Naive B cell (primary cell): ENCODE measurements at regions not wholly inside any gene's neighbourhood (a gene's known extent, or its start where the extent isn't known, plus 50 kb on each side); places are given as distances from the start of the nearest gene placed in this dataset.
A peak's percentile ranks its signal among the peaks of the same experiment; 100 is the strongest.

ENCODE experiments used
- ATAC-seq, 2 donors: fragments of 150-1000 bp; cut with Tn5 transposase; 2 replicates each; pipeline ENCODE4 v1.10.0; 2021; ENCODE audit warnings: low read depth in 2 of 2, mild to moderate bottlenecking in 2 of 2, moderate library complexity in 2 of 2
- DNase-seq: peaks from one replicate; pipeline ENCODE4 v3.0.0; 2022
- H3K27ac Mint-ChIP-seq, 6 donors: one replicate each; pipeline ENCODE4 v1.8.0; 2020 to 2022; ENCODE audit warnings: mild to moderate bottlenecking in 6 of 6, mixed read lengths in 6 of 6, moderate library complexity in 5 of 6, inconsistent platforms in 2 of 6
- H3K27me3 Mint-ChIP-seq, 3 donors: one replicate each; pipeline ENCODE4 v1.8.0; 2021 to 2022; ENCODE audit warnings: mixed read lengths in 3 of 3, mild to moderate bottlenecking in 1 of 3
- H3K36me3 Mint-ChIP-seq, 2 donors: one replicate each; pipeline ENCODE4 v1.8.0; 2020 to 2022; ENCODE audit warnings: mixed read lengths in 2 of 2, inconsistent platforms in 1 of 2, mild to moderate bottlenecking in 1 of 2
- H3K4me1 Mint-ChIP-seq, 3 donors: one replicate each; pipeline ENCODE4 v1.8.0; 2020 to 2022; ENCODE audit warnings: mixed read lengths in 3 of 3, inconsistent platforms in 1 of 3, mild to moderate bottlenecking in 1 of 3, moderate library complexity in 1 of 3
- H3K4me3 Mint-ChIP-seq, 8 donors: one replicate each; pipeline ENCODE4 v1.8.0; 2020 to 2022; ENCODE audit warnings: mild to moderate bottlenecking in 8 of 8, mixed read lengths in 8 of 8, moderate library complexity in 8 of 8, inconsistent platforms in 2 of 8
- H3K9me3 Mint-ChIP-seq, 7 donors: one replicate each; pipeline ENCODE4 v1.8.0; 2020 to 2022; ENCODE audit warnings: mixed read lengths in 7 of 7, mild to moderate bottlenecking in 5 of 7, inconsistent platforms in 2 of 7, moderate library complexity in 1 of 7

- H3K27me3 Mint-ChIP-seq = peaks cover 16 to 60% (median 46%) of the 10 kb centered on the region in 3 donors
- H3K4me1 Mint-ChIP-seq = no peaks in the 10 kb centered on the region
- ATAC-seq (no peak), DNase-seq (no peak)
- peaks cover 0 to 6% (median 3%) of the 10 kb centered on the region in 7 donors for H3K9me3 Mint-ChIP-seq
- no peak overlapping the region for H3K4me3 Mint-ChIP-seq
- H3K36me3 Mint-ChIP-seq = no peaks in the 10 kb centered on the region
- H3K27ac Mint-ChIP-seq = no peak overlapping the region
These were observed 92.7 kb upstream of the COG2 start for GRCh38 chr1:230549625-230550024.

GRCh38 chr1:230548997-230549396 lies 93.3 kb upstream of the COG2 start:
- Mint-ChIP-seq H3K4me1 (no peaks in the 10 kb centered on the region), H3K9me3 (peaks cover 0 to 6% (median 3%) of the 10 kb centered on the region in 7 donors), H3K27ac (no peak overlapping the region), H3K36me3 (no peaks in the 10 kb centered on the region), H3K4me3 (no peak overlapping the region), H3K27me3 (peaks cover 16 to 58% (median 45%) of the 10 kb centered on the region in 3 donors)
- ATAC-seq (no peak), DNase-seq (no peak)

- DNase-seq (no peak), ATAC-seq (no peak)
- H3K27ac Mint-ChIP-seq = no peak overlapping the region
- H3K36me3 Mint-ChIP-seq = no peaks in the 10 kb centered on the region
- H3K27me3 Mint-ChIP-seq = peaks cover 12 to 52% (median 40%) of the 10 kb centered on the region in 3 donors
- no peaks in the 10 kb centered on the region for H3K4me1 Mint-ChIP-seq
- peaks cover 0 to 6% (median 3%) of the 10 kb centered on the region in 7 donors for H3K9me3 Mint-ChIP-seq
- H3K4me3 Mint-ChIP-seq = no peak overlapping the region
These were observed 93.9 kb upstream of the COG2 start for GRCh38 chr1:230548357-230548756.

GRCh38 chr1:230545181-230545580 lies 97.1 kb upstream of the COG2 start:
- peaks cover 19 to 31% (median 19%) of the 10 kb centered on the region in 3 donors for H3K27me3 Mint-ChIP-seq

GRCh38 chr1:230544758-230545157 lies 97.5 kb upstream of the COG2 start:
- ATAC-seq (no peak), DNase-seq (no peak)
- H3K27ac Mint-ChIP-seq = no peak overlapping the region
- H3K9me3 Mint-ChIP-seq = no peaks in the 10 kb centered on the region
- H3K27me3 Mint-ChIP-seq = peaks cover 15 to 31% (median 19%) of the 10 kb centered on the region in 3 donors
- no peaks in the 10 kb centered on the region for H3K36me3 Mint-ChIP-seq
- H3K4me3 Mint-ChIP-seq = no peak overlapping the region
- H3K4me1 Mint-ChIP-seq = no peaks in the 10 kb centered on the region

More at GRCh38 chr1:230545181-230545580, 97.1 kb upstream of the COG2 start:
- Mint-ChIP-seq H3K27ac (no peak overlapping the region), H3K4me1 (no peaks in the 10 kb centered on the region), H3K4me3 (no peak overlapping the region), H3K9me3 (no peaks in the 10 kb centered on the region), H3K36me3 (no peaks in the 10 kb centered on the region)
- ATAC-seq (no peak), DNase-seq (no peak)

- Mint-ChIP-seq H3K4me1 (no peaks in the 10 kb centered on the region), H3K27ac (no peak overlapping the region), H3K4me3 (peak overlapping the region in 1 of 8 donors; percentile 64), H3K36me3 (no peaks in the 10 kb centered on the region), H3K27me3 (peaks cover 16 to 21% (median 17%) of the 10 kb centered on the region in 3 donors), H3K9me3 (no peaks in the 10 kb centered on the region)
- ATAC-seq (no peak), DNase-seq (no peak)
These were observed 99.2 kb upstream of the COG2 start for GRCh38 chr1:230543085-230543484.

GRCh38 chr1:230542681-230543080 lies 99.6 kb upstream of the COG2 start:
- H3K36me3 Mint-ChIP-seq = no peaks in the 10 kb centered on the region
- peak overlapping the region in 1 of 8 donors; percentile 64 for H3K4me3 Mint-ChIP-seq
- DNase-seq (no peak), ATAC-seq (no peak)
- peaks cover 16 to 22% (median 17%) of the 10 kb centered on the region in 3 donors for H3K27me3 Mint-ChIP-seq
- H3K9me3 Mint-ChIP-seq = peaks cover 0 to 1% (median 0%) of the 10 kb centered on the region in 7 donors
- no peaks in the 10 kb centered on the region for H3K4me1 Mint-ChIP-seq
- no peak overlapping the region for H3K27ac Mint-ChIP-seq

GRCh38 chr1:230542054-230542453 lies 100.2 kb upstream of the COG2 start:
- Mint-ChIP-seq H3K36me3 (no peaks in the 10 kb centered on the region), H3K9me3 (peaks cover 0 to 5% (median 0%) of the 10 kb centered on the region in 7 donors), H3K27ac (no peak overlapping the region), H3K4me1 (no peaks in the 10 kb centered on the region), H3K27me3 (peaks cover 16 to 21% (median 17%) of the 10 kb centered on the region in 3 donors), H3K4me3 (no peak overlapping the region)
- DNase-seq = no peak
- no peak for ATAC-seq

GRCh38 chr1:230541306-230541705 lies 101.0 kb upstream of the COG2 start:
- no peaks in the 10 kb centered on the region for H3K36me3 Mint-ChIP-seq

GRCh38 chr1:230540421-230541155 lies 101.7 kb upstream of the COG2 start:
- Mint-ChIP-seq H3K27me3 (peaks cover 11 to 16% (median 11%) of the 10 kb centered on the region in 3 donors), H3K9me3 (peaks cover 0 to 5% (median 0%) of the 10 kb centered on the region in 7 donors), H3K36me3 (no peaks in the 10 kb centered on the region), H3K4me1 (no peaks in the 10 kb centered on the region), H3K27ac (no peak overlapping the region), H3K4me3 (no peak overlapping the region)
- no peak for ATAC-seq
- no peak for DNase-seq

More at GRCh38 chr1:230541306-230541705, 101.0 kb upstream of the COG2 start:
- Mint-ChIP-seq H3K4me3 (no peak overlapping the region), H3K4me1 (no peaks in the 10 kb centered on the region), H3K9me3 (peaks cover 0 to 5% (median 0%) of the 10 kb centered on the region in 7 donors), H3K27me3 (peaks cover 14 to 18% (median 17%) of the 10 kb centered on the region in 3 donors), H3K27ac (no peak overlapping the region)
- DNase-seq = no peak
- ATAC-seq = no peak

GRCh38 chr1:230537456-230537855 lies 104.8 kb upstream of the COG2 start:
- H3K4me1 Mint-ChIP-seq = no peaks in the 10 kb centered on the region
- no peak for ATAC-seq
- H3K4me3 Mint-ChIP-seq = no peak overlapping the region
- H3K27ac Mint-ChIP-seq = no peak overlapping the region
- H3K36me3 Mint-ChIP-seq = peaks cover 0 to 11% of the 10 kb centered on the region in 2 donors
- H3K9me3 Mint-ChIP-seq = peaks cover 8 to 27% (median 12%) of the 10 kb centered on the region in 7 donors
- H3K27me3 Mint-ChIP-seq = peaks cover 8 to 11% (median 10%) of the 10 kb centered on the region in 3 donors
- DNase-seq = no peak

GRCh38 chr1:230536641-230537155 lies 105.6 kb upstream of the COG2 start:
- H3K27ac Mint-ChIP-seq = no peak overlapping the region
- no peaks in the 10 kb centered on the region for H3K4me1 Mint-ChIP-seq
- DNase-seq (no peak), ATAC-seq (no peak)
- peaks cover 3 to 11% (median 8%) of the 10 kb centered on the region in 3 donors for H3K27me3 Mint-ChIP-seq
- peaks cover 0 to 11% of the 10 kb centered on the region in 2 donors for H3K36me3 Mint-ChIP-seq
- H3K9me3 Mint-ChIP-seq = peaks cover 8 to 27% (median 15%) of the 10 kb centered on the region in 7 donors
- no peak overlapping the region for H3K4me3 Mint-ChIP-seq

GRCh38 chr1:230534224-230534623 lies 108.1 kb upstream of the COG2 start:
- H3K27ac Mint-ChIP-seq = no peak overlapping the region
- peaks cover 0 to 27% (median 14%) of the 10 kb centered on the region in 3 donors for H3K27me3 Mint-ChIP-seq
- peaks cover 10 to 43% (median 23%) of the 10 kb centered on the region in 7 donors for H3K9me3 Mint-ChIP-seq
- H3K36me3 Mint-ChIP-seq = peaks cover 0 to 11% of the 10 kb centered on the region in 2 donors
- DNase-seq = no peak
- H3K4me3 Mint-ChIP-seq = no peak overlapping the region
- no peak for ATAC-seq
- H3K4me1 Mint-ChIP-seq = no peaks in the 10 kb centered on the region

GRCh38 chr1:230531103-230531502 lies 105.0 kb upstream of the PGBD5 start:
- H3K9me3 Mint-ChIP-seq = peaks cover 6 to 63% (median 23%) of the 10 kb centered on the region in 7 donors
- H3K27me3 Mint-ChIP-seq = peaks cover under 1 to 26% (median 10%) of the 10 kb centered on the region in 3 donors
- no peak for DNase-seq
- no peak for ATAC-seq
- no peak overlapping the region for H3K27ac Mint-ChIP-seq
- no peak overlapping the region for H3K4me3 Mint-ChIP-seq
- no peaks in the 10 kb centered on the region for H3K4me1 Mint-ChIP-seq
- H3K36me3 Mint-ChIP-seq = peaks cover 0 to 11% of the 10 kb centered on the region in 2 donors
